K562 (cell line): ENCODE measurements at regions not wholly inside any gene's neighbourhood (a gene's known extent, or its start where the extent isn't known, plus 50 kb on each side); places are given as distances from the start of the nearest gene placed in this dataset.

Experiments used
- ATAC-seq: fragments of 200-7000 bp; cut with Tn5 transposase; 3 replicates; pipeline ENCODE4 v1.9.1; 2020; ENCODE audit warnings: moderate library complexity
- BruUV-seq: library from RNA; stranded (reverse); fragments of 400-500 nt; replicated peaks from 2 replicates; lab custom pipeline; 2021; lab: Mats Ljungman, UMichigan
- CTCF ChIA-PET: fragments of 300-600 bp; formaldehyde crosslinking; extraction: SDS; loops from one replicate; lab custom pipeline; 2021; ENCODE audit warnings: low intra/inter-chr PET ratio; lab: Yijun Ruan, JAX
- POLR2A ChIA-PET: fragments of 300-600, 350-650 bp; sonication (Branson Sonifier 250); formaldehyde crosslinking; extraction: SDS; loops from one replicate; lab custom pipeline; 2021; ENCODE audit warnings: antibody characterized with exemption, inconsistent platforms; lab: Yijun Ruan, JAX
- DNase-seq, 4 experiments: peaks; one replicate each; pipeline versions ENCODE4 v3.0.0 to v3.0.0-alpha.2; 2011 to 2018; ENCODE audit warnings: low spot score in 3 of 4, mixed read lengths in 3 of 4; ENCODE audit errors: extremely low read depth in 1 of 4
- FAIRE-seq: peaks from 2 replicates; lab custom pipeline; 2011; peaks lifted over from hg19 to GRCh38; lab: Jason Lieb, UNC
- H2AFZ ChIP-seq: 2 replicates; pipeline ENCODE4 v1.6.0; 2011; ENCODE audit warnings: low read depth, low read length, control low read depth, inconsistent platforms
- H3K27ac ChIP-seq: fragments of 200-600 bp; 3 replicates; pipeline ENCODE4 v1.8.0; 2011; ENCODE audit warnings: low read depth, mild to moderate bottlenecking, control low read depth, inconsistent platforms, low read length, moderate library complexity, mixed read lengths; ENCODE audit errors: extremely low read depth
- H3K27me3 ChIP-seq, 2 experiments: fragments of 300-600 bp in 1 of 2; 2 replicates in 1 of 2; 3 replicates in 1 of 2; pipeline versions ENCODE4 v1.6.0 to v1.8.0; 2011; ENCODE audit warnings: inconsistent platforms in 2 of 2, low read length in 2 of 2, mild to moderate bottlenecking in 1 of 2, mixed read lengths in 1 of 2, moderate library complexity in 1 of 2; ENCODE audit not compliant: control insufficient read depth in 2 of 2, insufficient read depth in 2 of 2
- H3K36me3 ChIP-seq: fragments of 300-600 bp; 3 replicates; pipeline ENCODE4 v1.8.0; 2011; ENCODE audit warnings: mild to moderate bottlenecking, low read length, inconsistent platforms; ENCODE audit not compliant: control insufficient read depth, insufficient read depth
- H3K4me1 ChIP-seq, 2 experiments: fragments of 200-600 bp in 1 of 2; replicated peaks in 1 of 2; 2 replicates in 1 of 2; 3 replicates in 1 of 2; pipeline versions ENCODE4 v1.5.1 to v1.8.0; 2011; ENCODE audit warnings: inconsistent platforms in 2 of 2, low read length in 2 of 2, mild to moderate bottlenecking in 1 of 2, mixed read lengths in 1 of 2, moderate library complexity in 1 of 2; ENCODE audit not compliant: control insufficient read depth in 2 of 2, insufficient read depth in 2 of 2
- H3K4me2 ChIP-seq: 2 replicates; pipeline ENCODE4 v1.6.1; 2011; ENCODE audit warnings: low read length, control low read depth, inconsistent platforms, mixed read lengths; ENCODE audit not compliant: insufficient read depth
- H3K4me3 ChIP-seq: fragments of 200-600 bp; sonication (generic), shearing (Covaris generic); 2 replicates; pipeline ENCODE4 v1.5.1; 2016; ENCODE audit warnings: control low read depth, inconsistent platforms
- H3K79me2 ChIP-seq: fragments of 200-600 bp; 3 replicates; pipeline ENCODE4 v1.8.0; 2011; ENCODE audit warnings: low read length, inconsistent platforms; ENCODE audit not compliant: control insufficient read depth, insufficient read depth
- H3K9ac ChIP-seq, 2 experiments: 2 replicates each; pipeline versions ENCODE4 v1.6.0 to v1.6.1; 2011; ENCODE audit warnings: low read depth in 2 of 2, low read length in 2 of 2, control low read depth in 1 of 2, inconsistent platforms in 1 of 2, mild to moderate bottlenecking in 1 of 2, mixed read lengths in 1 of 2; ENCODE audit not compliant: insufficient read depth in 1 of 2
- H3K9me1 ChIP-seq: one replicate; pipeline ENCODE4 v1.6.0; 2011; ENCODE audit warnings: inconsistent platforms, mild to moderate bottlenecking, low read length, moderate library complexity; ENCODE audit not compliant: control insufficient read depth, insufficient read depth
- H3K9me3 ChIP-seq: replicated peaks from 2 replicates; pipeline ENCODE4 v1.5.1; 2011; ENCODE audit warnings: low read depth, low read length, inconsistent platforms; ENCODE audit not compliant: control insufficient read depth, insufficient read depth
- H4K20me1 ChIP-seq: replicated peaks from 2 replicates; pipeline ENCODE4 v1.6.1; 2011; ENCODE audit warnings: low read length, inconsistent platforms, mixed read lengths; ENCODE audit not compliant: control insufficient read depth, insufficient read depth
- CHD1 ChIP-seq: fragments of 200-600 bp; sonication (generic); IDR thresholded peaks from one replicate; pipeline ENCODE4 v1.6.1; 2012; ENCODE audit warnings: mild to moderate bottlenecking, moderate library complexity, low read length, inconsistent platforms
- DIDO1 ChIP-seq: fragments of 450-650 bp; IDR thresholded peaks from 2 replicates; pipeline ENCODE4 v1.6.1; 2016; ENCODE audit warnings: low read depth, missing biosample characterization, missing genetic modification characterization
- FOXM1 ChIP-seq, 2 experiments: fragments of 450-650 bp in 1 of 2; sonication (generic) in 1 of 2; formaldehyde crosslinking in 1 of 2; IDR thresholded peaks; 2 replicates each; pipeline versions ENCODE4 v1.6.1 to v1.9.0; 2017 to 2022; ENCODE audit warnings: low read depth in 2 of 2, mild to moderate bottlenecking in 2 of 2, missing genetic modification reagents in 1 of 2, moderate library complexity in 1 of 2
- HDAC8 ChIP-seq: fragments of 450-650 bp; IDR thresholded peaks from 2 replicates; pipeline ENCODE4 v1.6.1; 2016; ENCODE audit warnings: mild to moderate bottlenecking, missing genetic modification characterization, moderate library complexity, missing compliant biosample characterization
- HOXB6 ChIP-seq: fragments of 250-450 bp; sonication (Bioruptor Pico); IDR thresholded peaks from 2 replicates; pipeline ENCODE4 v1.5.1; 2022; ENCODE audit warnings: mild to moderate bottlenecking, borderline replicate concordance
- MTF1 ChIP-seq: fragments of 250-450 bp; sonication (Bioruptor Pico); IDR thresholded peaks from 2 replicates; pipeline ENCODE4 v1.9.0; 2021; ENCODE audit warnings: moderate library complexity, mild to moderate bottlenecking, inconsistent platforms, borderline replicate concordance
- PHF20 ChIP-seq: fragments of 450-650 bp; IDR thresholded peaks from 2 replicates; pipeline ENCODE4 v1.6.1; 2018; ENCODE audit not compliant: partially characterized antibody
- PTBP1 ChIP-seq: fragments of 200-400 bp; formaldehyde crosslinking; IDR thresholded peaks from 2 replicates; pipeline ENCODE4 v1.6.1; 2017; ENCODE audit warnings: low read depth, low read length
- ZFP1 ChIP-seq: fragments of 450-650 bp; formaldehyde crosslinking; IDR thresholded peaks from 2 replicates; pipeline ENCODE4 v1.4.0; 2020; ENCODE audit warnings: mild to moderate bottlenecking, mixed read lengths
- ZNF444 ChIP-seq: fragments of 250-450 bp; sonication (Bioruptor Pico); IDR thresholded peaks from 2 replicates; pipeline ENCODE4 v1.4.0; 2020; ENCODE audit warnings: mild to moderate bottlenecking, moderate library complexity
- WGBS: fragments of 100-300 bp; shearing (Covaris generic); methylation state at CpG from one replicate; pipeline ENCODE4 v1.1.6; 2016; ENCODE audit warnings: low coverage, mixed read lengths; ENCODE audit not compliant: insufficient coverage; ENCODE audit errors: missing lambda C conversion rate; 5-methylcytosine and 5-hydroxymethylcytosine counted together
- in situ Hi-C: fragments of 300-500 bp; cut with MboI; formaldehyde crosslinking; loops from 4 replicates; pipeline ENCODE4 v1.15.0; 2018; ENCODE audit warnings: inconsistent platforms, mixed read lengths
- intact Hi-C: fragments of 100-400 bp; cut with micrococcal nuclease; formaldehyde crosslinking; loops from 2 replicates; pipeline ENCODE4 v1.14.2; 2022
- TF ChIP-seq, protein P1 (sequence below): sonication (generic); IDR thresholded peaks from 2 replicates; pipeline ENCODE4 v1.6.1; 2016

GRCh38 chr2:53510401-53510800, 257.2 kb upstream of the CHAC2 start:
- in situ Hi-C loops (no loop called here), intact Hi-C loops (no loop called here)
- no peak overlapping the region for H2AFZ ChIP-seq
- no peak overlapping the region for H3K27ac ChIP-seq
- H3K4me2 ChIP-seq = no peak overlapping the region
- no peak for FAIRE-seq
- CTCF ChIA-PET = no interaction called here
- no TSS peak for BruUV-seq
- no peaks in the 10 kb centered on the region for H3K9me3 ChIP-seq
- TF ChIP-seq MTF1 (CRISPR knock-in tag) (no peak), ZNF444 (CRISPR knock-in tag) (no peak), PHF20 (no peak), DIDO1 (tag) (no peak)
- H3K36me3 ChIP-seq = no peaks in the 10 kb centered on the region
- H3K9me1 ChIP-seq = no peaks in the 10 kb centered on the region
- 0% methylated on average over 4 of the region's 4 CpGs for WGBS
- no peak overlapping the region for H3K4me3 ChIP-seq
- ATAC-seq = no peak
- H3K27me3 ChIP-seq = no peaks in the 10 kb centered on the region
- no peak overlapping the region for H3K9ac ChIP-seq
- H3K4me1 ChIP-seq = no peaks in the 10 kb centered on the region
- no peaks in the 10 kb centered on the region for H4K20me1 ChIP-seq
- no peaks in the 10 kb centered on the region for H3K79me2 ChIP-seq
- POLR2A ChIA-PET = interaction anchor here (0.9 kb wide), 1 partner anchor 10 kb away, joined by 3 read pairs; no protein-coding TSS in a partner anchor
- no peak for DNase-seq

GRCh38 chr2:53509831-53510388, 257.7 kb upstream of the CHAC2 start:
- no peaks in the 10 kb centered on the region for H3K4me1 ChIP-seq
- BruUV-seq = no TSS peak
- 3% methylated on average over 9 of the region's 9 CpGs for WGBS
- no peak overlapping the region for H3K4me2 ChIP-seq
- ChIA-PET POLR2A (no interaction called here), CTCF (no interaction called here)
- no peaks in the 10 kb centered on the region for H3K79me2 ChIP-seq
- FAIRE-seq = no peak
- TF ChIP-seq FOXM1 (IDR thresholded peaks at IDR 0.05; ENCODE audit: low read depth) (no peak), FOXM1 (CRISPR knock-in tag; IDR thresholded peaks at IDR 0.05; ENCODE audit: low read depth) (no peak), HDAC8 (no peak), HOXB6 (no peak), CHD1 (no peak), ZFP1 (CRISPR knock-in tag) (no peak), PTBP1 (no peak)
- TF ChIP-seq, protein P1, sequence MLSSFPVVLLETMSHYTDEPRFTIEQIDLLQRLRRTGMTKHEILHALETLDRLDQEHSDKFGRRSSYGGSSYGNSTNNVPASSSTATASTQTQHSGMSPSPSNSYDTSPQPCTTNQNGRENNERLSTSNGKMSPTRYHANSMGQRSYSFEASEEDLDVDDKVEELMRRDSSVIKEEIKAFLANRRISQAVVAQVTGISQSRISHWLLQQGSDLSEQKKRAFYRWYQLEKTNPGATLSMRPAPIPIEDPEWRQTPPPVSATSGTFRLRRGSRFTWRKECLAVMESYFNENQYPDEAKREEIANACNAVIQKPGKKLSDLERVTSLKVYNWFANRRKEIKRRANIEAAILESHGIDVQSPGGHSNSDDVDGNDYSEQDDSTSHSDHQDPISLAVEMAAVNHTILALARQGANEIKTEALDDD = no peak
- H2AFZ ChIP-seq = no peak overlapping the region
- no peaks in the 10 kb centered on the region for H3K9me1 ChIP-seq
- in situ Hi-C loops (no loop called here), intact Hi-C loops (no loop called here)
- H3K9ac ChIP-seq = no peak overlapping the region
- no peaks in the 10 kb centered on the region for H4K20me1 ChIP-seq
- H3K36me3 ChIP-seq = no peaks in the 10 kb centered on the region
- no peak for ATAC-seq
- H3K9me3 ChIP-seq = no peaks in the 10 kb centered on the region
- no peaks in the 10 kb centered on the region for H3K27me3 ChIP-seq
- no peak overlapping the region for H3K4me3 ChIP-seq
- no peak overlapping the region for H3K27ac ChIP-seq
- no peak for DNase-seq
